Right hindlimb (tissue), 1 donor: ENCODE measurements at regions not wholly inside any gene's neighbourhood (a gene's known extent, or its start where the extent isn't known, plus 50 kb on each side); places are given as distances from the start of the nearest gene placed in this dataset.

ENCODE experiments used
- DNase-seq: peaks from one replicate; pipeline ENCODE4 v3.0.0-alpha.2; 2018

GRCh38 chr2:144240656-144241339 lies 279.1 kb downstream of the ZEB2 start:
- DNase-seq: no peak

- no peak for DNase-seq
These were observed 280.2 kb downstream of the ZEB2 start for GRCh38 chr2:144239726-144240125.

GRCh38 chr2:144239306-144239705 lies 280.6 kb downstream of the ZEB2 start:
- no peak for DNase-seq

GRCh38 chr2:144237830-144238627 lies 281.9 kb downstream of the ZEB2 start:
- no peak for DNase-seq

- no peak for DNase-seq
These were observed 282.8 kb downstream of the ZEB2 start for GRCh38 chr2:144237108-144237507.

- no peak for DNase-seq
These were observed 284.9 kb downstream of the ZEB2 start for GRCh38 chr2:144235050-144235449.

- DNase-seq: no peak
These were observed 285.4 kb downstream of the ZEB2 start for GRCh38 chr2:144234542-144234871.

GRCh38 chr2:144233733-144234541 lies 286.0 kb downstream of the ZEB2 start:
- DNase-seq: no peak

- no peak for DNase-seq
These were observed 286.6 kb downstream of the ZEB2 start for GRCh38 chr2:144233317-144233716.

GRCh38 chr2:144230448-144231085 lies 289.4 kb downstream of the ZEB2 start:
- no peak for DNase-seq

- no peak for DNase-seq
These were observed 289.9 kb downstream of the ZEB2 start for GRCh38 chr2:144230033-144230432.

GRCh38 chr2:144229296-144229695 lies 290.6 kb downstream of the ZEB2 start:
- DNase-seq: no peak

GRCh38 chr2:144227427-144228105 lies 292.4 kb downstream of the ZEB2 start:
- no peak for DNase-seq

- DNase-seq: no peak
These were observed 294.8 kb downstream of the ZEB2 start for GRCh38 chr2:144225076-144225475.

- no peak for DNase-seq
These were observed 295.4 kb downstream of the ZEB2 start for GRCh38 chr2:144224472-144224871.

GRCh38 chr2:144219979-144220378 lies 299.9 kb downstream of the ZEB2 start:
- no peak for DNase-seq

GRCh38 chr2:144217853-144218633 lies 301.9 kb downstream of the ZEB2 start:
- DNase-seq: no peak

GRCh38 chr2:144215701-144216675 lies 303.9 kb downstream of the ZEB2 start:
- no peak for DNase-seq

GRCh38 chr2:144215207-144215606 lies 304.7 kb downstream of the ZEB2 start:
- no peak for DNase-seq

GRCh38 chr2:144213797-144214196 lies 306.1 kb downstream of the ZEB2 start:
- no peak for DNase-seq

GRCh38 chr2:144211826-144212225 lies 308.1 kb downstream of the ZEB2 start:
- DNase-seq: no peak
